Glutamatergic neuron (in vitro differentiated cells): ENCODE measurements at regions not wholly inside any gene's neighbourhood (a gene's known extent, or its start where the extent isn't known, plus 50 kb on each side); places are given as distances from the start of the nearest gene placed in this dataset.

ENCODE experiments used
- DNase-seq: peaks from one replicate; pipeline ENCODE4 v3.0.0; 2022
- H3K27ac Mint-ChIP-seq: one replicate; pipeline ENCODE4 v1.8.0; 2020; ENCODE audit warnings: mild to moderate bottlenecking, mixed read lengths, inconsistent platforms; ENCODE audit not compliant: unreplicated experiment
- H3K27me3 Mint-ChIP-seq: one replicate; pipeline ENCODE4 v1.8.0; 2020; ENCODE audit warnings: mild to moderate bottlenecking, moderate library complexity, mixed read lengths, inconsistent platforms; ENCODE audit not compliant: unreplicated experiment
- H3K36me3 Mint-ChIP-seq: one replicate; pipeline ENCODE4 v1.8.0; 2020; ENCODE audit warnings: mild to moderate bottlenecking, mixed read lengths, inconsistent platforms; ENCODE audit not compliant: unreplicated experiment
- H3K4me1 Mint-ChIP-seq: one replicate; pipeline ENCODE4 v1.8.0; 2020; ENCODE audit warnings: mild to moderate bottlenecking, low read depth, mixed read lengths, inconsistent platforms; ENCODE audit not compliant: unreplicated experiment
- H3K4me3 Mint-ChIP-seq: one replicate; pipeline ENCODE4 v1.8.0; 2020; ENCODE audit warnings: mild to moderate bottlenecking, mixed read lengths, inconsistent platforms; ENCODE audit not compliant: unreplicated experiment
- H3K9me3 Mint-ChIP-seq: one replicate; pipeline ENCODE4 v1.8.0; 2020; ENCODE audit warnings: mild to moderate bottlenecking, moderate library complexity, mixed read lengths, inconsistent platforms; ENCODE audit not compliant: unreplicated experiment
- CTCF ChIP-seq: fragments of 200-600 bp; sonication (generic); IDR thresholded peaks from one replicate; pipeline ENCODE4 v1.5.0; 2021; ENCODE audit not compliant: partially characterized antibody, unreplicated experiment

GRCh38 chr3:193865896-193866480 lies 270.0 kb upstream of the HES1 start:
- Mint-ChIP-seq H3K9me3 (peaks cover 2% of the 10 kb centered on the region), H3K36me3 (peaks cover 10% of the 10 kb centered on the region), H3K4me3 (no peak overlapping the region), H3K4me1 (peaks cover 5% of the 10 kb centered on the region), H3K27me3 (peaks cover 7% of the 10 kb centered on the region), H3K27ac (no peak overlapping the region)
- TF ChIP-seq CTCF = no peak
- no peak for DNase-seq

- peaks cover 10% of the 10 kb centered on the region for H3K36me3 Mint-ChIP-seq
- no peak overlapping the region for H3K4me3 Mint-ChIP-seq
- no peak for TF ChIP-seq CTCF
- no peak overlapping the region for H3K27ac Mint-ChIP-seq
- H3K4me1 Mint-ChIP-seq = peaks cover 8% of the 10 kb centered on the region
- peaks cover 2% of the 10 kb centered on the region for H3K9me3 Mint-ChIP-seq
- H3K27me3 Mint-ChIP-seq = peaks cover 7% of the 10 kb centered on the region
- no peak for DNase-seq
These were observed 267.4 kb upstream of the HES1 start for GRCh38 chr3:193868590-193868989.

- H3K27ac Mint-ChIP-seq = no peak overlapping the region
- peaks cover 2% of the 10 kb centered on the region for H3K9me3 Mint-ChIP-seq
- H3K4me1 Mint-ChIP-seq = peaks cover 8% of the 10 kb centered on the region
- peaks cover 9% of the 10 kb centered on the region for H3K27me3 Mint-ChIP-seq
- H3K36me3 Mint-ChIP-seq = peaks cover 10% of the 10 kb centered on the region
- no peak for DNase-seq
- H3K4me3 Mint-ChIP-seq = no peak overlapping the region
- TF ChIP-seq CTCF = no peak
These were observed 266.4 kb upstream of the HES1 start for GRCh38 chr3:193869221-193870201.

- H3K4me3 Mint-ChIP-seq = no peak overlapping the region
- H3K27ac Mint-ChIP-seq = no peak overlapping the region
- TF ChIP-seq CTCF = no peak
- no peak for DNase-seq
- H3K27me3 Mint-ChIP-seq = peaks cover 9% of the 10 kb centered on the region
- H3K4me1 Mint-ChIP-seq = peaks cover 8% of the 10 kb centered on the region
- peaks cover 10% of the 10 kb centered on the region for H3K36me3 Mint-ChIP-seq
- peaks cover 2% of the 10 kb centered on the region for H3K9me3 Mint-ChIP-seq
These were observed 265.4 kb upstream of the HES1 start for GRCh38 chr3:193870376-193871219.

GRCh38 chr3:193871220-193871485 lies 264.8 kb upstream of the HES1 start:
- Mint-ChIP-seq H3K36me3 (peaks cover 10% of the 10 kb centered on the region), H3K4me3 (no peak overlapping the region), H3K9me3 (peaks cover 2% of the 10 kb centered on the region), H3K27me3 (peaks cover 9% of the 10 kb centered on the region), H3K4me1 (peaks cover 8% of the 10 kb centered on the region), H3K27ac (no peak overlapping the region)
- no peak for DNase-seq
- no peak for TF ChIP-seq CTCF
